Progenitor cell of endocrine pancreas (in vitro differentiated cells): ENCODE measurements at regions not wholly inside any gene's neighbourhood (a gene's known extent, or its start where the extent isn't known, plus 50 kb on each side); places are given as distances from the start of the nearest gene placed in this dataset.

Experiments used
- DNase-seq: peaks from one replicate; pipeline ENCODE4 v3.0.0; 2021; ENCODE audit warnings: low spot score; ENCODE audit not compliant: unreplicated experiment
- H3K27ac Mint-ChIP-seq: 2 replicates; pipeline ENCODE4 v1.8.0; 2021; ENCODE audit warnings: mild to moderate bottlenecking, moderate library complexity, mixed read lengths
- H3K27me3 Mint-ChIP-seq: 2 replicates; pipeline ENCODE4 v1.8.0; 2021; ENCODE audit warnings: mixed read lengths
- H3K36me3 Mint-ChIP-seq: 2 replicates; pipeline ENCODE4 v1.8.0; 2022; ENCODE audit warnings: mixed read lengths; ENCODE audit not compliant: insufficient read depth
- H3K4me1 Mint-ChIP-seq: 2 replicates; pipeline ENCODE4 v1.8.0; 2021; ENCODE audit warnings: low read depth, mixed read lengths
- H3K4me3 Mint-ChIP-seq: 2 replicates; pipeline ENCODE4 v1.8.0; 2021; ENCODE audit warnings: low read depth, mild to moderate bottlenecking, moderate library complexity, mixed read lengths
- H3K9me3 Mint-ChIP-seq: 2 replicates; pipeline ENCODE4 v1.8.0; 2021; ENCODE audit warnings: low read depth, mixed read lengths
- CTCF ChIP-seq: fragments of 200-600 bp; sonication (generic); IDR thresholded peaks from one replicate; pipeline ENCODE4 v1.5.0; 2021; ENCODE audit warnings: antibody characterized with exemption, mild to moderate bottlenecking; ENCODE audit not compliant: unreplicated experiment

GRCh38 chr7:153327683-153328082 lies 568.1 kb downstream of the ACTR3B start:
- Mint-ChIP-seq H3K9me3 (peaks cover 64% of the 10 kb centered on the region), H3K36me3 (peaks cover 5% of the 10 kb centered on the region), H3K4me3 (no peak overlapping the region), H3K4me1 (no peaks in the 10 kb centered on the region), H3K27me3 (no peaks in the 10 kb centered on the region), H3K27ac (no peak overlapping the region)
- DNase-seq: no peak
- TF ChIP-seq CTCF: no peak

GRCh38 chr7:153331427-153331826 lies 571.9 kb downstream of the ACTR3B start:
- no peak overlapping the region for H3K27ac Mint-ChIP-seq
- no peak for DNase-seq
- peaks cover 67% of the 10 kb centered on the region for H3K9me3 Mint-ChIP-seq
- peaks cover 2% of the 10 kb centered on the region for H3K36me3 Mint-ChIP-seq
- no peak for TF ChIP-seq CTCF
- no peaks in the 10 kb centered on the region for H3K27me3 Mint-ChIP-seq
- H3K4me3 Mint-ChIP-seq: no peak overlapping the region
- H3K4me1 Mint-ChIP-seq: no peaks in the 10 kb centered on the region

GRCh38 chr7:153354071-153354470 lies 594.5 kb downstream of the ACTR3B start:
- H3K4me1 Mint-ChIP-seq: no peaks in the 10 kb centered on the region
- no peak for DNase-seq
- no peak for TF ChIP-seq CTCF
- no peak overlapping the region for H3K4me3 Mint-ChIP-seq
- H3K36me3 Mint-ChIP-seq: no peaks in the 10 kb centered on the region
- H3K27me3 Mint-ChIP-seq: no peaks in the 10 kb centered on the region
- no peak overlapping the region for H3K27ac Mint-ChIP-seq
- H3K9me3 Mint-ChIP-seq: peaks cover 64% of the 10 kb centered on the region

GRCh38 chr7:153370092-153370491 lies 610.5 kb downstream of the ACTR3B start:
- no peaks in the 10 kb centered on the region for H3K4me1 Mint-ChIP-seq
- H3K27ac Mint-ChIP-seq: no peak overlapping the region
- peaks cover 48% of the 10 kb centered on the region for H3K9me3 Mint-ChIP-seq
- no peak for DNase-seq
- no peaks in the 10 kb centered on the region for H3K27me3 Mint-ChIP-seq
- H3K4me3 Mint-ChIP-seq: no peak overlapping the region
- no peak for TF ChIP-seq CTCF
- H3K36me3 Mint-ChIP-seq: no peaks in the 10 kb centered on the region

GRCh38 chr7:153380636-153381035 lies 621.1 kb downstream of the ACTR3B start:
- Mint-ChIP-seq H3K4me1 (no peaks in the 10 kb centered on the region), H3K4me3 (no peak overlapping the region), H3K9me3 (peaks cover 71% of the 10 kb centered on the region), H3K27ac (no peak overlapping the region), H3K27me3 (no peaks in the 10 kb centered on the region), H3K36me3 (peaks cover 6% of the 10 kb centered on the region)
- DNase-seq: no peak
- no peak for TF ChIP-seq CTCF
